ENCODE measurements at regions not wholly inside any gene's neighbourhood (a gene's known extent, or its start where the extent isn't known, plus 50 kb on each side); places are given as distances from the start of the nearest gene placed in this dataset.

DNA sequence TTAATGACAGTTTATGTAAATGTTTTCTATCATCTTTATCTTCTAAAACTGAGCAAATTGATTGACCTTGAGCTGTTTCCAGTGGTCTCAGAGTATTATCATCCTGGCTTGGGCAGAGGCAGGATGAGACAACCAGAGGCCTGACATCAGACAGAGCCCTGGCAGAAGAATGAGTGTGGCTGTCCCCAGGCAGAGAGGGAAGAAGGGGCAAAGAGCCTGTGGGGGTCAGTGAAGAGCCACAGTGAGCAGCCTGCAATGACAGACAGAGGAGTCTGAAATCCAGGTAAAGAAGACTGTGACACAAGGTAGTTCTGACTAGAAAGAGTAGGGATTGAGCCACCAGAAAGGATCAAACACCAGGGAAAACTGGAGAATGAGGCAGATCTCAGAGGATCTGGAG lies 182.4 kb upstream of the ARSJ start:
- DNase-seq: no peak
- Histone ChIP-seq H3K36me3 (ENCODE audit: low read depth, missing control alignments) (no peaks in the 10 kb centered on the region), H3K4me3 (no peak overlapping the region), H3K9me3 (no peaks in the 10 kb centered on the region), H3K27me3 (no peaks in the 10 kb centered on the region), H3K4me1 (no peaks in the 10 kb centered on the region), H3K27ac (no peak overlapping the region)
- TF ChIP-seq, protein P1, sequence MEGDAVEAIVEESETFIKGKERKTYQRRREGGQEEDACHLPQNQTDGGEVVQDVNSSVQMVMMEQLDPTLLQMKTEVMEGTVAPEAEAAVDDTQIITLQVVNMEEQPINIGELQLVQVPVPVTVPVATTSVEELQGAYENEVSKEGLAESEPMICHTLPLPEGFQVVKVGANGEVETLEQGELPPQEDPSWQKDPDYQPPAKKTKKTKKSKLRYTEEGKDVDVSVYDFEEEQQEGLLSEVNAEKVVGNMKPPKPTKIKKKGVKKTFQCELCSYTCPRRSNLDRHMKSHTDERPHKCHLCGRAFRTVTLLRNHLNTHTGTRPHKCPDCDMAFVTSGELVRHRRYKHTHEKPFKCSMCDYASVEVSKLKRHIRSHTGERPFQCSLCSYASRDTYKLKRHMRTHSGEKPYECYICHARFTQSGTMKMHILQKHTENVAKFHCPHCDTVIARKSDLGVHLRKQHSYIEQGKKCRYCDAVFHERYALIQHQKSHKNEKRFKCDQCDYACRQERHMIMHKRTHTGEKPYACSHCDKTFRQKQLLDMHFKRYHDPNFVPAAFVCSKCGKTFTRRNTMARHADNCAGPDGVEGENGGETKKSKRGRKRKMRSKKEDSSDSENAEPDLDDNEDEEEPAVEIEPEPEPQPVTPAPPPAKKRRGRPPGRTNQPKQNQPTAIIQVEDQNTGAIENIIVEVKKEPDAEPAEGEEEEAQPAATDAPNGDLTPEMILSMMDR (IDR thresholded peaks at IDR 0.05): no peak
- TF ChIP-seq POLR2A (IDR thresholded peaks at IDR 0.05): no peak
- intact Hi-C loops (cut with DNase I; ENCODE audit: low total_unique reads): no loop called here

DNA sequence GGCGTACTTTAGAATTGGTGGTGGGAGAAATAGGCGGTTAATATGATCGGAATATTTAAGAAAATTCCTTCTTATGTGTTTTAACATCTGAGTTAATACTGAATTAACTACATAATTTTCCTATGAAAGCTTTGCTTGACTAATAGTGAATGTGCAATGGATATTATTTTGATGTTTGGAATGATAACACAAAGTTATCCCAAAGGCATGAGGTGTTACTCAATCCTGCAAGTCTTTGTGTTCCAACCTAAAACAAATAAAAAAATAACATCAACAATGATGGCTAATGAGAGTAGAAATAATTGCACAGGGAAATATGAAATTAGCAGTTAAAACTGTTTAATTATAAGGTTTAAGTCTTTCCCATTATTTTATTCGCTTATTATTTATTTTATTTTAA lies 183.6 kb upstream of the ARSJ start:
- no peaks in the 10 kb centered on the region for H3K9me3 ChIP-seq
- H3K36me3 ChIP-seq (ENCODE audit: low read depth, missing control alignments): no peaks in the 10 kb centered on the region
- WGBS, 2 donors: 90 to 97% methylated on average over 4 of the region's 4 CpGs
- no peak overlapping the region for H3K4me3 ChIP-seq
- H3K4me1 ChIP-seq: no peaks in the 10 kb centered on the region
- H3K27me3 ChIP-seq: no peaks in the 10 kb centered on the region
- no peak overlapping the region for H3K27ac ChIP-seq
- intact Hi-C loops (cut with DNase I; ENCODE audit: low total_unique reads): no loop called here
- no peak for DNase-seq
- TF ChIP-seq POLR2A (IDR thresholded peaks at IDR 0.05): no peak
- TF ChIP-seq, protein P1 (IDR thresholded peaks at IDR 0.05): no peak

DNA sequence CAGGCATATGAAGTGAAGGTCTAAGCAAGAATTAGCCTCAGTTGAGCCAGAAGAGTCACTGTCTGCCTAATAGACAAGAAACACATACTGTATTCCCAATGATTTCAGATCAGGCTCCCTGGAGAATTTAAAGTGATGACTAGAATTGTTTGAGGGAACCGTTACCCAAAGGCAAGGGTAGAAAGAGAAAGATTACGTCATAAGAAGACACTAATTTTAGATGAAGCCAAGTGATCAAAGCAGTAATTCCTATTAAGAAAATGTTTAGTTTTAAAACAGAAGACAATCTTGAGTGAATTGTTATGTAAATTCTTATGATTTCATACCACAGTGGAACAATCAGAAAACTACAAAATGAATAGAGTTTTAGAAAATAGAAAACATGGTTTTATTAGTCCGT lies 194.5 kb upstream of the ARSJ start:
- no peak for DNase-seq
- Histone ChIP-seq H3K27ac (no peak overlapping the region), H3K36me3 (ENCODE audit: low read depth, missing control alignments) (no peaks in the 10 kb centered on the region), H3K9me3 (no peaks in the 10 kb centered on the region), H3K4me1 (no peaks in the 10 kb centered on the region), H3K4me3 (no peak overlapping the region), H3K27me3 (no peaks in the 10 kb centered on the region)
- WGBS, 2 donors: 82 to 90% methylated on average over 3 of the region's 3 CpGs
- TF ChIP-seq POLR2A (IDR thresholded peaks at IDR 0.05): no peak
- TF ChIP-seq, protein P1 (IDR thresholded peaks at IDR 0.05): no peak
- intact Hi-C loops (cut with DNase I; ENCODE audit: low total_unique reads): no loop called here

DNA sequence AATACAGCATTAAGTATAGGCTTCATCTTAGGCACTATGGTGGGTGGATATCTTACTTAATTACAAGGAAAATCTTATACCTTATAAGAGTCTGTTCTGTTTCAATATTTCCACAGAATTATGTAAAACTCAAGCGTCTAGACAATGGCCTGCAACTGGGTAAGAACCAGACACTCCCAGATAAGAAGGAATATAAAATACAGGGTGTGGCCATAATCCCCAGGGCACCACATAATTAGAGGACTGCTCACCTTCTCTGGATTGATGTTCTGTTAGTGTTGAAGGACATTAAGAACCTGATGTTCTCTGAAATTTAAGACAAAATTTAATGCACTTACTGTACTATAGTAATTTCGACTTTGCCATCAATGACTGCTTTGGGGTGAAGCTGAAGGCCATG lies 198.2 kb upstream of the ARSJ start:
- H3K9me3 ChIP-seq: no peaks in the 10 kb centered on the region
- no peak for TF ChIP-seq POLR2A (IDR thresholded peaks at IDR 0.05)
- TF ChIP-seq, protein P1 (IDR thresholded peaks at IDR 0.05): no peak
- H3K4me3 ChIP-seq: no peak overlapping the region
- no peaks in the 10 kb centered on the region for H3K27me3 ChIP-seq
- 78 to 81% methylated on average over 2 of the region's 2 CpGs for WGBS, 2 donors
- no peak overlapping the region for H3K27ac ChIP-seq
- intact Hi-C loops (cut with DNase I; ENCODE audit: low total_unique reads): no loop called here
- H3K36me3 ChIP-seq (ENCODE audit: low read depth, missing control alignments): no peaks in the 10 kb centered on the region
- DNase-seq: no peak
- no peaks in the 10 kb centered on the region for H3K4me1 ChIP-seq

DNA sequence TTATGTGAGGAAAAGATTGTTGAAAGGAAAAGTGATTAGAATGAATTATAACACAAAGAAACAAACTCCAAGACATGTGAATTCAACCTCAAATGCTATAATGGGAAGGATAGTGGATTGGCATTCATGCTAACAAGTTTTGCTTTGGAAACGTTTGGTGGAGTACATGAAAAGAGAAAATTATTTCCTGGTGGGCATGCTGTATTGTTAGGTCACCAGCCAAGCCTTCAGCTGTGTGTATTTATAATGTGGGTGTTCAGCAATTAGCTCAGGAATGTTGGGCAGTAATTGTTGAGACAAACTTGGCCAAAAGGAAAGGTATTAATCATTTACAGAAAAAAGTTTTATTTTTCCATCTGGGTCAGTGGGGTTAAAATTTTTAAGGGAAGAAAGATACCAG lies 198.9 kb upstream of the ARSJ start:
- H3K27me3 ChIP-seq: no peaks in the 10 kb centered on the region
- intact Hi-C loops (cut with DNase I; ENCODE audit: low total_unique reads): no loop called here
- 12 to 32% methylated on average over 1 of the region's 1 CpG for WGBS, 2 donors
- TF ChIP-seq, protein P1 (IDR thresholded peaks at IDR 0.05): no peak
- TF ChIP-seq POLR2A (IDR thresholded peaks at IDR 0.05): no peak
- H3K27ac ChIP-seq: no peak overlapping the region
- no peaks in the 10 kb centered on the region for H3K36me3 ChIP-seq (ENCODE audit: low read depth, missing control alignments)
- no peak for DNase-seq
- H3K9me3 ChIP-seq: no peaks in the 10 kb centered on the region
- H3K4me1 ChIP-seq: no peaks in the 10 kb centered on the region
- H3K4me3 ChIP-seq: no peak overlapping the region

Measured in testis (tissue), 2 donors.